DND-41 (cell line): ENCODE measurements at regions not wholly inside any gene's neighbourhood (a gene's known extent, or its start where the extent isn't known, plus 50 kb on each side); places are given as distances from the start of the nearest gene placed in this dataset.

Experiments used
- EZH2 ChIP-seq: IDR thresholded peaks from 3 replicates; pipeline ENCODE4 v1.6.1; 2012; ENCODE audit warnings: borderline replicate concordance, low read depth, mild to moderate bottlenecking, moderate library complexity, low read length, inconsistent platforms; ENCODE audit not compliant: severe bottlenecking
- TF ChIP-seq, protein P1 (sequence below): IDR thresholded peaks from 2 replicates; pipeline ENCODE4 v1.5.1; 2012; ENCODE audit warnings: borderline replicate concordance, low read length, moderate library complexity, mild to moderate bottlenecking; ENCODE audit not compliant: poor library complexity, severe bottlenecking; ENCODE audit errors: extremely low read depth

DNA sequence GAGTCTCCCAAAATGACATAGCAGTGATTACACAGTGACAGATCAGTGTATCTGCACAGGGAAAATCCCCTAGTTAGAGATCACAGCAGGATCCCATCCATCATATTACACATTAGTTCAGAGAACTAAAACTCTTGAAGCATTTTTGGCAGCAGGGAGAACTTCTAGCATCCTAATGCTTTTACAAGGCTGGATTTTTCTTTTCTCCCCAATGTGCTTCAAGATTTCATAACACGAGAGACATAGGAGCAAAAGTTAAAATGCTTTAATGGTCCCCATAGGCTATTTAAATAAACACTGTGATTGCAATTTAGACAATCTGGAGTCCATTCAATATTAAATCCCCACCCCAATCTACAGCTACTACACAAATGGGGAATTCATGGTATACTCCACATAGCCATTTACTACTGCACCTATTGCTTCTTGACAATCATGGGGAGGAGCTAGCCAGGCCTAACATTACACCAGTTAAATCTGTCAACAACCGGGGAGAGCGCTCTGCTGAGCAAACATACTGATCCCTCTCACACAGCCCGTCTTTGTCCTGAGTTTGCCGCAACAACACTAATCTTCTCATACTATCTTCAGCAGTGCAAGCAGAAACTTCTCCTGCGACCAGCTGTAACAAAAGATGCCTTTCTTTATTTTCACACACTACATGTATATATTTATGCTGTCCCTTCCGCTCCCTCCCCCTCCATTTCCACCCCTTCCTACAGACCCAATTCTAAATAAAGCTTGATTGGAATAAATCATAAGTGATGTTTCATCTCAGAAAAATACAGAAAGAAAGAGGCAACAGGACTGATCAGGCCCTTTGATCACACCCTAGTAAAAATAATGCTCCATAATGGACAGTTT is 120.3 kb upstream of the SOX5 start:
- TF ChIP-seq, protein P1, sequence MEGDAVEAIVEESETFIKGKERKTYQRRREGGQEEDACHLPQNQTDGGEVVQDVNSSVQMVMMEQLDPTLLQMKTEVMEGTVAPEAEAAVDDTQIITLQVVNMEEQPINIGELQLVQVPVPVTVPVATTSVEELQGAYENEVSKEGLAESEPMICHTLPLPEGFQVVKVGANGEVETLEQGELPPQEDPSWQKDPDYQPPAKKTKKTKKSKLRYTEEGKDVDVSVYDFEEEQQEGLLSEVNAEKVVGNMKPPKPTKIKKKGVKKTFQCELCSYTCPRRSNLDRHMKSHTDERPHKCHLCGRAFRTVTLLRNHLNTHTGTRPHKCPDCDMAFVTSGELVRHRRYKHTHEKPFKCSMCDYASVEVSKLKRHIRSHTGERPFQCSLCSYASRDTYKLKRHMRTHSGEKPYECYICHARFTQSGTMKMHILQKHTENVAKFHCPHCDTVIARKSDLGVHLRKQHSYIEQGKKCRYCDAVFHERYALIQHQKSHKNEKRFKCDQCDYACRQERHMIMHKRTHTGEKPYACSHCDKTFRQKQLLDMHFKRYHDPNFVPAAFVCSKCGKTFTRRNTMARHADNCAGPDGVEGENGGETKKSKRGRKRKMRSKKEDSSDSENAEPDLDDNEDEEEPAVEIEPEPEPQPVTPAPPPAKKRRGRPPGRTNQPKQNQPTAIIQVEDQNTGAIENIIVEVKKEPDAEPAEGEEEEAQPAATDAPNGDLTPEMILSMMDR, result no peak
- no peak for TF ChIP-seq EZH2
